ENCODE measurements at regions not wholly inside any gene's neighbourhood (a gene's known extent, or its start where the extent isn't known, plus 50 kb on each side); places are given as distances from the start of the nearest gene placed in this dataset.

DNA sequence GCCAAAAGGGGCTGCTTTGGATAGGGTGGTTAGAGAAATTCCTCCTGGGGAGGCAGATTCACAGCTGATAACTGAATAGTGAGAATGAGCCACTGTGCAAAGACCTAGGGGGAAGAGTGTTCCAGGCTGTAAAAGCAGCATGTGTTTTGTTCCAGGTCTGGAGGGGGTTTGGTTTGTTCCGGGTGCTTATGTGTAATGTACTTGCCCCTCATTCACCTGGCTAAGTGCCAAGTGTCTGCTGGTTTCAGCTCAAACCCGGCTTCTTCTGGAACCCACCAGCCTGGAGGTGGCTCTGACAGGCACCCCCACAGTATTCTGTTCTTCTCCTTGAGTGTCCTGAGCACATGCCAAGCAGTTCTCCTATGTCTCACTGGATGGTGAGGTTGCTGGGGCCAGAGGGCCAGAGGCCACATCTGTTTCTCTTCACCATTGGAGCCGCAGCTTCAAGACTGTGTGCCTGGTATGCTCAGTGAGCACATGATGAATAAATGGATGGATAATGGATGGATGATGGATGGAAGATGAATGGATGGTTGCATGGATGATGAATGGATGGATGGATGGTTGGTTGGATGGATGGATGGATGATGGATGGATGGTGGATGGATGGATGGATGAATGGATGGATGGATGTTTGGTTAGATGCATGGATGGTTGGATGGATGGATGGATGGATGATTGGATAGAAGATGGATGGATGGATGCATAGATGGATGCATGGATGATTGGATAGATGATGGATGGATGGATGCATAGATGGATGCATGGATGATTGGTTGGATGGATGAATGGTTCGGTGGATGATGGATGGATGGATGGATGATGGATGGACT lies 227.6 kb downstream of the BMP7 start:
- no peak for DNase-seq

DNA sequence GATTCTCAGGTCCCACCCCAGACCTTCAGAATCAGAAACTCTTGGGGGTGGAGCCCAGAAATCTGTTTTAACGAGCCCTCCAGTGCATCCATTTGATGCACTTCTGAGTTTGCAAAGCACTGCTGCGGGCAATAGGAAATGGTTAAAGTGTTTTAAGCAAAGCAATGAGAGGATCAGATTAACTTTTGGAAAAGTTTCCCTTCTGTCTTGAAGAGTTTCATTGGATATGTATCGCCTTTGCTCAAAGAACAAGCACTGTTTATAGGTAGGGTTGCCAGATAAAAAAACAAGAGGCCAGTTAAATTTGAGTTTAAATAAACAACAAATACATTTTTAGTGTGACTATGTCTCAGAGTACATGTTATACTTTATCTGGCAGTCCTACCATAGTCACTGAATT lies 226.0 kb downstream of the BMP7 start:
- DNase-seq: no peak

DNA sequence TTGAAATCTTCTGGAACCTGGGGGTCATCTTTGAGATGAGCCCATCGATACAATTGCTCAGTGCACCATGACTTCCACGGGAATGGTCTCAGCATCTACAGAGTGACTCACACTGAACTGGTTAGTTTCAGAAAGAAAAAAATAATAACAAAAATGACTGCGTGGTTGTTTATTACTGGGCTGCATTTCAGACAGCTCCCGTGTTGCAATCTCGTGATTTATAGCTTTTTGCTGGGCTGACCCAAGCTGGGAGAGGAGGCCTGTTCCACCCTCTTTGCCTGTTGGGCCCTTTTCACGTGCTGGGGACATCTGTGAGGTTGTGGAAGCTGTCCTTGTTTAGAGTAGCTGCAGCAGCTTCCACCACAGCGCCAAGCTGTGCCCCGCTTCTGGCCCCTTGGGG lies 225.5 kb downstream of the BMP7 start:
- no peak for DNase-seq

DNA sequence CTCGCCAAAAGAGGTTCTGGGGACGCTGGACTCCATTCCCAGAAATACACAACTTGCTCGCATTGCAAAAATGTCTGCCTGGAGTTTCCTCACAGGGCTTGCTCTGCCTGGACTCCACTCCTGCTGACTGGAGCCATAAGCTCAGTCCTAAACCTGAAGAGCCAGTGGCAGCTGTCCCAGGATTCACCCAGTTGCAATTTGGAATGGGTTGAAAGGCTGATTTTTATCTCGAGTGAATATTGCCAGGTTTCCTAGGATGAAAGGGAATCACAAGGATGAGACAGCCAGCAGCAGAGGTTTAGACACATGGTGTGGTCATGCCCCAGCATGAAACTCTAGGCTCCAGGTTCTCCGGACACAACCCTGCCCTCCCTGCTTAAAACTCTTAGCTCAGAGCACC lies 223.3 kb downstream of the BMP7 start:
- DNase-seq: no peak

DNA sequence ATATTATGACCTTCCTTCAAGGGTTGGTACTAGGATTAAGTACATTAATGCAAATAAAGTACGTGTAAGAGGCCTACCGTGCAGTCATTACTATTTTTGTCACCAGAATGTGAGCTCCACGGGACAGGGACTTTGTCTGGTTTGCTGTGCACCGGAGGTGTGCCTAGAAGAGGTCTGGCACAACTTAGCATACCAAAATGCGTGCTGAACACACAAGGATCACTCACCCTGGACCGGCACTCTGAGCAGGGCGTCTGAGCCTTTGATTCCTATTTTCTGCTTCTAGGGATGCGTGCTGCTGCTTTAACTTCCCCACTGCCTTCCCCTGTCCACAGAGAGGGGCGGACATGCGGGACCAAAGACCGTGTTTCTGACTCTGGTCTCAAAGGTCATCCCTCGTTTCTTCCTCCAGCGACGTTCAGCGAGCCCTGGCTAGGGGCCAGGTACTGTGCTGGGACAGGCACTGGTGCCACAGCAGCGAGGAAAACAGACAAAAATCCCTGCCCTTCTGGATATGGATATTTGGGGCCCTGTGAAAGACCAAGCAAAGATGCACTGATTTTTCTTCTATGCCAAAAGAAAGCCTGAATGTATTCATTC lies 222.7 kb downstream of the BMP7 start:
- DNase-seq: no peak

DNA sequence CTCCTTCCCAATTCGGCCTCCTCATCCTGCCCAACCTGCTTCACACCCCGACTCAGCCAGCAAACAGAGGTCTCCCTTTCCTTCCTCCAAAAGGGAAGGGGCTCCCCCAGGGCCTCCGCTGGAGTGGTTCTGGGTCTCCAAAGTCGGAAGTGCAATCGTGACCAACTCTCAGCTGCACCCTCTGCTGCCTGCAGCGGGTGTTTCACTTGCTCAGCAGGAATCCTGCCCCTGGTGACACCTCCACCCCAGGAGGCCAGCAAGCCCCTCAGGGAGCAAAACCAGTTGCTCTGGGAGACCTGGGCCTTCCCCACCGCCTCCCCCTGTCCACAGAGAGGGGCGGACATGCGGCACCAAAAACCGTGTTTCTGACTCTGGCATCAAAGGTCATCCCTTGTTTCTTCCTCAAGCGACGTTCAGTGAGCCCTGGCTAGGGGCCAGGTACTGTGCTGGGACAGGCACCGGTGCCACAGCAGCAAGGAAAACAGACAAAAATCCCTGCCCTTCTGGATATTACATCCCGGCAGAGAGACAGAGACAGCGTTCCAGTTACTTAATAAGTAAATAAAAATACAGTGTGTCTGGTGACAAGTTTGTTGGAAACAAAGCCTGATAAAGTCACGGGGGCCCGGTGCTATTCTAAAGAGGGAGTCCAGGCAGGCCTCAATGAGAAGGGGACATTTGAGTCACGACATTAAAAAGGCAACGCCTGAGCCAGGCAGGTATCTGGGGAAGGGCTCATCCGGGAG lies 219.0 kb downstream of the BMP7 start:
- DNase-seq: no peak

DNA sequence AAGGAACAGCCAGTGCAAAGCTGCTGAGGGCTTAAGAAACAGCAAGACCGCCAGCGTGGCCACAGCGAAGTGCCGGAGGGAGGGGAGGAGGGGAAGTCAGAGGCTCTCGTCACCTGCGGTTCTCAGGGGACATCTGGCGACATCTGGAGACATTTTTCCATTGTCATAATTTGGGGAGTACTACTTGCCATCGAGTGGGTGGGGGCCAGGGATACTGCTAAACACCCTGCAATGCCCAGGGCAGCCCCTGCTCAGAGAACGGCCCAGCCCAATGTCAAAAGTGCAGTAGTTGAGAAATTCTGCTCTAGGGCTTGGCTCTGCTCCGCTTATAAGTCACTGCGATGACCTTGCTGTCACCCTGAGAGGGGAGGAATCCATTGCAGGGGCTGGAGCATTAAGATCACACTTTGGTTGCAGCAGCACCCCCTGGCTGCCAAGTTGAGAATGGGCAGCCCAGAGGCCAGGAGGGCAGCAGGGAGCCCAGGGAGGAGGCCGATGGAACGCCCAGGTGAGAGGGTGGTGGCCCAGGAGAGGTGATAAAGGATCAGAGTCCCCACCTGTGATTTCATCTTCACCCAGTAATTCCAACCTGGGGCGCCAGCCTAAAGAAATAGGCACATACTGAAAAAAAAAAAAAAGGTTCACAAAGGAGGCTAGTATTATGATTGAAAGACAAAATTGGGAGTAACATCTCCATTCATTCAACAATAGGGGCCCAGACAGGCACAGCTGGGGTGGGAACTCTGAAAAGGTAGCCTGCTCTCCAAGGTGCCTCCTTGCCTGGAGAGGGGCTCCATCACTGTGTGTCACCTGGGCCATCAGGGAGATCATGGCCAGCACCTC lies 218.2 kb downstream of the BMP7 start:
- DNase-seq: no peak

DNA sequence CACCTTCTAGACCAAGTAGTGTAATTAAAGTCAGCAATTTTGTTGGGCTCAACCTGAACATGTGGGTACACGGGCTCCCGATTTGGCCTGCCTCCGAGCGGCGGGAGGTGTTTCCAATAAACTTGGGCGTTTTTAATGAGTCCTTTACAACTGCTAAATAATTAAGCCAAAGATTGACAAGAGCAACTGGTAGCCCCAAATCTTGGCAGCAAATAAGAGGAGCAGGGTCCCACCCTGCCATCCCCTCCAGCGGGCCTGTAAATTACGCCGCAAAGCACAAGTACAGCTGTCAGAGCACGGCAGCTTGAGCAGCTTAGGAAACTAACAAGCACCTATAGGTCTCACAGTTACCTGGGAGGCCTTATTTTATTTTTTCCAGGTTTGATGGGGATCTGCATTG lies 217.1 kb downstream of the BMP7 start:
- DNase-seq: no peak

DNA sequence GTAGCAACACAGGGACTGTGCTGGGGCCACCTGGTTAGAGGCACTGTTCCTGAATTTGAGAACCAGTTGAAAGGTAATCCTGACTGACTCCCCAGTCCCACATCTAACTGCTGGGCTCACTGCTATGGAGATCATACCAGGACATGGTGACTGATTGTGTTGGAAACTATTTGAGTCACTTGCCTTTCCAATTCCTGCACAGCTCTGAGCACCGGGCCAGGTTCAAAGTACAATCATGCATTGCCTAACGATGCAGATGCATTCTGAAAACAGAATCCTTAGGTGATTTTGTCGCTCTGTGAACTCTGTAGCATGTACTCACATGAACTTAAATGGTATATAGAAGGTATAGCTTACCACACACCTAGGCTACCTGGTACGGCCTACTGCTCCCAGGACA lies 215.3 kb downstream of the BMP7 start:
- DNase-seq: no peak

DNA sequence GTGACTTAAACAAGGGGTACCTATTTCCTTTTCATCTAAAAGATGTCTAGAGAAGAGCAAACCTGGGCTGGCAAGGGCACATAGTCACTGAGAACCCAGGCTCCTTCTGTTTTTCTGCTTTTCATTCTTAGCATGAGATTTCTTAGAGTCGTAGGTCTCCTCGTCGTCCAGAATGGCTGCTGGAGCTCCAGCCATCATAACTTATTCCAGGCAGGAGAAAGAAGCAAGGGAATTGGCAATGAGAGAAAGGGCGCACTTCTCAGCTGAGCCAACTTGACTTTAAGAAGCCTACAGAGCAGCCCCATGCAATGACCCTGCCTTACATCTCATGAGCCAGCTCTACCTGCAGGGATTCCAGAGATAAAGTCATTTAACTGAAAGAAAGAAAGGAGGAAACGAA lies 213.4 kb downstream of the BMP7 start:
- DNase-seq: no peak

DNA sequence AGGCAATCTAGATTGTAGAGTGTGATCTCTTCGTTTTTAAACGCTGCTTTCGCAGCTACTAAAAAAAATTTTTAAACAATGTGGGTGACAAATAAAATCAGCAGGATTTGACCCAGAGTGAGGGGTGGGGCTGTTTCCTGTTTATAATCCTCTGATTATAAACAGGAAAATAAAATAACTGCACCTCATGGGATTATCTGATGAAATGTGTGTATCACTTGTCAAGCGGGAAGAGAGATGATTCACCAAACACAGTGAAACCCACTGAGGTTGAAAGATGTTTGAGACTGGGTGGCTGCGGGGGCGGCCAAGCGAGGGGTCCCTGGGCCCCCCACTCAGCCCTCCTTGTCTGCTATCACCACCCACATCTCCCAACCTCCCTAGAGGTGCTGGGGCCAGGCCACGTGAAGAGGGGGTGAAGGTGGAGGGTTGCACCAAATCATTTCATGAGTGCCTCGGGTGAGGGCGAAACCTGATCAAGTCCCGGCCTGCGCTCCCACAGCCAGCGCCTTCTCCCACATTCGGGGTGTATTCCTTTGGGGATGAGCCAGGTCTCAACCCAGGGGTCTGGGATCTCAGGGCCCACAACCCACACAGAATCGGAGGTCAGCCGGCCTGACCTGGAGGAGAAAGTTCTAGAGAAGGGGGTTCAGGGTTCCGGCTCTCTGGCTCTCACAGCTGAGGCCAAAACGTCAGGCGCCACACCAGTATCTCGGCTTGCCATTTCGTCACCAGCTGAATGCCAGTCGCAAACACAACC lies 212.5 kb downstream of the BMP7 start:
- no peak for DNase-seq

DNA sequence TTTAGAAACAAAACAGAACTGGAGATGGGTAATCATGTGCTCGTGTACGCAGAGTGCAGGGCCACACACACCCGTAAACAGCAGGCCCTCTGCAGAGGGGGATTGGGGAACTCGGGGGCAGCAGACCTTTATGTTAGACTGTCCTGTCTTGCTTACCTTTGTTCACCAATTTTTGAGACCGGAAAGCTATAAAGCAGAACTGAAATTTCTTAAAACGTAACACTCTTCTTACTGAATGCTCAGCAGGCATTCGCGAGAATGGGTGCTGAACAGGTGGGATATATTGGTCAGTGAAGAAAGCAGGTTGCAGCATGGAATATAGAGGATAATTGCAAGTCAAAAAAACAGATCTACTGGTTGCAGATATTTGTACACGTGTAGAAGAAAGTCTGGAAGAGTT lies 211.1 kb downstream of the BMP7 start:
- no peak for DNase-seq

DNA sequence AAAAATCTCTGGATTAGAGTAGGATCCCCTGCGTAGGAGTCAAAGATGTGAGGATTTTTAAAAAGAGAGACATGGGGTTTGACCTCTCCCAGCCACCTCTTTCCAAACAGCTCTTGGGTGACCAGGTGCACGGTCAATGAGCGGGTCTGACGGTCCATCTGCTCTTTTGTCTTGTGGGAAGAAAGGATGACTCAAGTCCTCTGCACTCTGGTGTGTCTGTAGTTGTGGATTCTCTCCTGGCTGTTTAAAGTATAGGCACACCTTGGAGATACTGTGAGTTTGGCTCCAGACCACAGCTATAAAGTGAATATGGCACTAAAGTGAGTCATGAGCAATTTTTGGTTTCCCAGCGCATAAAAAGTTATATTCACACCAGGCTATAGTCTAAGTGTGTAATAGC lies 209.8 kb downstream of the BMP7 start:
- DNase-seq: no peak

DNA sequence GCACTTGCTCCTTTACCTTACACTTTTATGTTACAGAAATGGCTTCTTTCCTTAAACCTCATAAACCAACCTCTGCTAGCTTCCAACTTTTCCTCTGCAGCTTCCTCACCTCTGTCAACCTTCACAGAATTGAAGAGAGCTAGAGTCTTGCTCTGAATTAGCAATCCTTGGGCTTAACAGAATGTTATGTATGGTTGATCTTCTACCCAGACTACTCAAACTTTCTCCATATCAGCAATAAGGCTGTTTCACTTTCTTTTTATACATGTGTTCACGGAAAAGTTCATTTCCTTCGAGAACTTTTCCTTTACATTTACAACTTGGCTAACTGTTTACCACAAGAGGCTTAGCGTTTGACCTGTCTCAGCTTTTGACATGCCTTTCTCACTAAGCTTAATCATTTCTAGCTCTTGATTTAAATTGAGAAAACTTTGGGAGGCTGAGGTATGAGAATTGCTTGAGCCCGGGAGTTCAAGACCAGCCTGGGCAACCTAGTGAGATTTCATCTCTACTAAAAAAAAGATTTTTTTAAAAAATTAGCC lies 207.3 kb downstream of the BMP7 start:
- no peak for DNase-seq

DNA sequence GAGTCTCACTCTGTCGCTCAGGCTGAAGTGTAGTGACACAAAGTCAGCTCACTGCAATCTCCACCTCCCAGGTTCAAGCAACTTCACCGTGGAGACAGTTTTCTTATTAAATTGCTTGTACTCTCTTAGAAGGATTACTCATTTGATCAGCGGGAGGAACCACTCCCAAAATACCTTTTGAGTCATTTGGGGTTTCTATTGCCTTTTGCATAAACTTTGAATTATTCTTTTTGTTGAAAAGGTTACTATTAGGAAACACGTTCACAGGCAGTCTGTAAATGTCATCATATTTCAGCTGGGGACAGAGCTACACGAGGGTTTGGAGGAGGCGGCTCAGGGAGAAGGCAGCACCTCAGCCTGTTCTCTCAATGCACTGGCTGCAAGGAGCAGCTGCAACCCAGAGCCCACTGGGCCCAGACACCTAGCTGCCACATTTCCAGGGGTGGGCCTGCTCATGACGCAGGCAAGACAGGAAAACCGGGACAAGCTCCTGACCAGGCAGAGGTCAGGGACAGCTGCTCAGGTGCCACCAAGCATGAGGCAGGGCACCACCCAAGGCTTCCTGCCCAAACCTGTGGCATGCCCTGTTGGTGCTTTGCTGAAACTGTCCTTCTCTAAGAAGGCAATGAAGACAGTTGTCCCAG lies 205.9 kb downstream of the BMP7 start:
- DNase-seq: no peak

DNA sequence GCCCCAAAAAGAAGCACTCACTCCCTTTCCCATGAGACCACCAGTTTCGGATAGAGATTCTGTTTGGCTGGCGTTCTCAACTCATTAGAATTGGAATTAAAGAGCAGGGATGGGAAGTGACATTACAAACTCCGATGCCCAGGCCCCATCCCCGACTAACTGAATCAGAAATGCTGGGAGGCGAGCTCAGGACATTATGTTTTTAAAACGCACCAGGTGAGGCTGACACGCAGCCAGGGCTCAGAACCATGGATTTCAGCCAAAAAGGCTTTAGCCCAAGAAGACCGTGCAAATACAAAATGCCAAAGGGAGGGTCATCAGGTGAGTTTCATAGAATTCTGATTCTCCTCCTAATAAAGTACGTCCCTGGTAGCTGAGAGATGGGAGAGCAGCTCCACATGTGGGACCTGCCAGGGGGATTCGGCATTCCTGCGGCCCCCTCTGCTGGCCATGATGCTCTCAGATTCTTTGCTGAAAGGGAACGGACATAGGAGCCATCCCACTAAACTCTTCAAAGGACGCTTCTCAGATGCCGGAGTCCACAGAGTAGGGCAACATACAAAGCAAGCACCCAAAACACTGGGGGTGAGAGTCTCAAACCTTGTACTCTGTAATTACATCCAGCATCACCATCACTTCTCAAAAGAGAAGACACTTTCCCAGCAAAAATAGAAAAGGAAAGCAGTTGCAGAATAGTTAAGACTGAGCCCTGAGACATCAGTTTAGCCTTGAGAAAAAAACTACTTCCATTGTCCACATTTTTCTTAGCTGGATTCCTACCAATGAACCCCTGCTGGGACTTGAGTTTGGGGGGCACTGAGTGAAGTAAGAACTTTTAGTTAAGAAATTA lies 205.2 kb downstream of the BMP7 start:
- DNase-seq: no peak

DNA sequence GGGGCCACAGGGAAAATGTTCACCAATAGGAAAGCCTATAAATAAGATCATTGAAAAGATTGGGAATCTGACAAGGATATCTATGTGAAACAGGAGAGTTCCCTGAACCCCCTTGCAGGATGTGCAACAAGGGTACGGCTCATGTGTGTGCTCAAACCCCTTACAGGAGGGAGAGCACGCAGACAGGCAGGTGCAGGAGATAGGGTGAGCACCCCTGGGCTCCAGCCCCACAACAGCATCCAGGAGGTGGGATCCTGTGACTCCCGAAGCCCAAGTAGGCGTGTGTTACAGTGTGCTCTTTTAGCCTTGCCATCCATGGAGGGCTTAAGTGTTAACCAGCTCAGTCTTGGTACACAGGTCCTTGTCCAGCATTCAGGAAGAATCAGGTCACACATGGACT lies 204.2 kb downstream of the BMP7 start:
- no peak for DNase-seq

DNA sequence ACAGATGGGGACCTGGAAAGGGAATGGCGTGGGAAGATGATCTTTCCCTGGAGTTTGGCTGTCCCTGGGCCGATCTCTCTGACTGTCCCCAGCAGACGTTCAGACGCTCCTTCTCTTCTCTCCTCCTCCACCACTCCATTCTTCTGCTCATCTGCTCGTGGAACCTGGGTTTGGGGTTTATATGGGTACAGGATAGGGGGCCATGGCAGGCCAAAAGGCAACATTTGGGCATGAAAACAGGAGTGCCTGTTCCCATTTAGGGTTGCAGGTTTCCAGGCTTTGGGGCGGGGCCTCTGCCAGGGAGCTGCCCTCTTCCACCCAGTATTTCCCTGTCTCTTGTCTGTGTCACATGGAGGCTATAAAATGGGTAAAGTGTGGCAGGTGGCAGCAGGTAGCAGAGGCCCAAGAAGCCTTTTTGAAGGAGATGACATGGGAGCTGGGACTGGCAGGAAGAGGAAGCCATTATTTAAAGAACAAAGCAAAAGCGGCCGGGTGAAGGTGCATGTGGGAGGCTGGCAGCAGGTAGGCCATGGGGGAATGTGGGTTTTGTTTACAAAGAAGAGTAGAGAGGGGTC lies 203.7 kb downstream of the BMP7 start:
- DNase-seq: no peak

DNA sequence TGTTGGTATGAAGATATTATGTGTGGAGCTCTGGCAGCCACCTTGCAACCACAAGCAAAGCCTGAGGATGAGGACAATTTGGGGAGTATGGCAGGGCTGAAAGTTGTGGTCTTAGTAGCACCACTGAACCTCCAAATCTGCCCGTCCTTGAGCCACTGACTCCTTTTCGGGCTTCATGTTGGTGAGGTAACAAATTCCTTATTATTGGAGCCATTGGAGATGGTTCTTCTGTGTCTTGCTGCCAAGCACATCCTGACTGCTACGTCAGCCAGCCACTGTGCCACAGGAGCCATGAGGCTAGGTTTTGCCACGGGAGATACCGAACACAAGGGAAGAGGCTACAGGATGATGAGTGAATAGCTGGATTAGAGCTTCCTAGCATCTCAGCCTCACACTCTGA lies 201.6 kb downstream of the BMP7 start:
- no peak for DNase-seq

DNA sequence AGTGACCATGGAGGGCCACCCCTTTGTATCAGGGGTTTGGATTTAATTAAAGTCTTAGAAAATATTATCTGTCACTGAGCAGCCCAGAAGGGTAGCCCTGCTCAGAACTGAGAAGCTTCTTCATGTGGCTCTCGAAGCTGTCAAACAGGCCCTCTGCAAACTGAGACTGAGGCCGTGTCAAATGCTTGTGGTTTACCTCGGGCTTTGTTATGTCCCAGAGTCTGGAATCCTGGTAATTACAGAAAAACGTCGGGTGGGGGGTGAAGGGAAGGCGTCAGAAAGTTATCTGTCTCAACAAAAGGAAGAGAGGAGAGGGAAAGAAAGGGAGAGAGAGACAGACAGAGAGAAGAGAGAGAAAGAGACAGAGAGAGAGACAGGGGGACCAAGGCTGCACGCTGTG lies 200.8 kb downstream of the BMP7 start:
- DNase-seq: no peak

Measured in NCI-H1694 treated with DMSO at 0.1 percent for 48 hours (cell line).